GM23338 (cell line): ENCODE measurements at regions not wholly inside any gene's neighbourhood (a gene's known extent, or its start where the extent isn't known, plus 50 kb on each side); places are given as distances from the start of the nearest gene placed in this dataset.

ENCODE experiments used
- ATAC-seq: fragments of 200-7000 bp; cut with Tn5 transposase; 3 replicates; pipeline ENCODE4 v1.9.1; 2020
- DNase-seq: peaks from one replicate; pipeline ENCODE4 v3.0.0-alpha.2; 2015; ENCODE audit warnings: low spot score
- H2AFZ ChIP-seq: fragments of 200-600 bp; sonication (generic); 2 replicates; pipeline ENCODE4 v1.8.0; 2016; ENCODE audit warnings: antibody characterized with exemption, mild to moderate bottlenecking, moderate library complexity
- H3F3A ChIP-seq: fragments of 200-600 bp; sonication (generic); replicated peaks from 2 replicates; pipeline ENCODE4 v1.8.0; 2017; ENCODE audit warnings: antibody characterized with exemption, mixed run types, low read depth
- H3K27ac ChIP-seq: fragments of 200-600 bp; sonication (generic); 2 replicates; pipeline ENCODE4 v1.6.1; 2016; ENCODE audit warnings: low read depth
- H3K27me3 ChIP-seq: fragments of 200-600 bp; sonication (generic); 2 replicates; pipeline ENCODE4 v1.8.0; 2016; ENCODE audit warnings: mild to moderate bottlenecking, mixed run types, moderate library complexity; ENCODE audit not compliant: insufficient read depth
- H3K36me3 ChIP-seq: fragments of 200-600 bp; sonication (generic); 2 replicates; pipeline ENCODE4 v1.8.0; 2016; ENCODE audit warnings: mild to moderate bottlenecking; ENCODE audit not compliant: insufficient read depth
- H3K4me1 ChIP-seq: fragments of 200-600 bp; sonication (generic); 2 replicates; pipeline ENCODE4 v1.8.0; 2016; ENCODE audit warnings: mild to moderate bottlenecking, moderate library complexity; ENCODE audit not compliant: insufficient read depth
- H3K4me2 ChIP-seq: fragments of 200-600 bp; sonication (generic); 2 replicates; pipeline ENCODE4 v1.7.1; 2017; ENCODE audit warnings: mixed run types
- H3K4me3 ChIP-seq: fragments of 200-600 bp; sonication (generic); 2 replicates; pipeline ENCODE4 v1.6.1; 2016; ENCODE audit warnings: mixed run types
- H3K79me2 ChIP-seq: fragments of 200-600 bp; sonication (generic); replicated peaks from 2 replicates; pipeline ENCODE4 v1.8.0; 2017; ENCODE audit warnings: mild to moderate bottlenecking; ENCODE audit not compliant: insufficient read depth
- H3K9me2 ChIP-seq: fragments of 200-600 bp; sonication (generic); 2 replicates; pipeline ENCODE4 v1.8.0; 2017; ENCODE audit not compliant: insufficient read depth
- H4K20me1 ChIP-seq: fragments of 200-600 bp; sonication (generic); replicated peaks from 2 replicates; pipeline ENCODE4 v1.8.0; 2017; ENCODE audit warnings: mild to moderate bottlenecking; ENCODE audit not compliant: insufficient read depth
- H3K27ac Mint-ChIP-seq: 2 replicates; pipeline ENCODE4 v1.8.0; 2020; ENCODE audit warnings: inconsistent platforms, mild to moderate bottlenecking, moderate library complexity, mixed read lengths
- H3K27me3 Mint-ChIP-seq: 3 replicates; pipeline ENCODE4 v1.8.0; 2022; ENCODE audit warnings: low read depth, mild to moderate bottlenecking, moderate library complexity, mixed read lengths, inconsistent platforms; ENCODE audit not compliant: insufficient read depth, poor library complexity
- H3K36me3 Mint-ChIP-seq: 3 replicates; pipeline ENCODE4 v1.8.0; 2021; ENCODE audit warnings: low read depth, mild to moderate bottlenecking, inconsistent platforms, moderate library complexity, mixed read lengths
- H3K4me1 Mint-ChIP-seq: 3 replicates; pipeline ENCODE4 v1.8.0; 2020; ENCODE audit warnings: mild to moderate bottlenecking, inconsistent platforms, mixed read lengths
- H3K4me3 Mint-ChIP-seq: 3 replicates; pipeline ENCODE4 v1.8.0; 2021; ENCODE audit warnings: moderate library complexity, mild to moderate bottlenecking, inconsistent platforms, mixed read lengths
- H3K9me3 Mint-ChIP-seq: 3 replicates; pipeline ENCODE4 v1.8.0; 2020; ENCODE audit warnings: moderate library complexity, mild to moderate bottlenecking, inconsistent platforms, mixed read lengths
- EZH2 ChIP-seq: fragments of 200-600 bp; sonication (generic); IDR thresholded peaks from one replicate; pipeline ENCODE4 v1.8.0; 2017; ENCODE audit warnings: antibody characterized with exemption, mild to moderate bottlenecking, low read depth; ENCODE audit not compliant: unreplicated experiment
- JUNB ChIP-seq: IDR thresholded peaks from one replicate; pipeline ENCODE4 v1.6.1; 2016; ENCODE audit warnings: antibody characterized with exemption; ENCODE audit not compliant: unreplicated experiment
- POLR2AphosphoS5 ChIP-seq: IDR thresholded peaks from 2 replicates; pipeline ENCODE4 v1.6.1; 2016; ENCODE audit warnings: antibody characterized with exemption, low read depth
- ZNF331 ChIP-seq: fragments of 250-450 bp; sonication (Bioruptor Pico); IDR thresholded peaks from 2 replicates; pipeline ENCODE4 v1.5.0; 2020; ENCODE audit warnings: low read depth, mild to moderate bottlenecking, moderate library complexity
- TF ChIP-seq, protein P1 (sequence below), 2 experiments: fragments of 200-600 bp in 1 of 2; sonication (generic) in 1 of 2; conservative IDR thresholded peaks; 2 replicates each; pipeline versions ENCODE4 v1.5.1 to v1.6.1; 2016 to 2017; ENCODE audit warnings: antibody characterized with exemption in 2 of 2, low read depth in 2 of 2, mild to moderate bottlenecking in 2 of 2, moderate library complexity in 1 of 2
- TF ChIP-seq, protein P2 (sequence below): IDR thresholded peaks from one replicate; pipeline ENCODE4 v1.6.1; 2018; ENCODE audit warnings: antibody characterized with exemption; ENCODE audit not compliant: unreplicated experiment

DNA sequence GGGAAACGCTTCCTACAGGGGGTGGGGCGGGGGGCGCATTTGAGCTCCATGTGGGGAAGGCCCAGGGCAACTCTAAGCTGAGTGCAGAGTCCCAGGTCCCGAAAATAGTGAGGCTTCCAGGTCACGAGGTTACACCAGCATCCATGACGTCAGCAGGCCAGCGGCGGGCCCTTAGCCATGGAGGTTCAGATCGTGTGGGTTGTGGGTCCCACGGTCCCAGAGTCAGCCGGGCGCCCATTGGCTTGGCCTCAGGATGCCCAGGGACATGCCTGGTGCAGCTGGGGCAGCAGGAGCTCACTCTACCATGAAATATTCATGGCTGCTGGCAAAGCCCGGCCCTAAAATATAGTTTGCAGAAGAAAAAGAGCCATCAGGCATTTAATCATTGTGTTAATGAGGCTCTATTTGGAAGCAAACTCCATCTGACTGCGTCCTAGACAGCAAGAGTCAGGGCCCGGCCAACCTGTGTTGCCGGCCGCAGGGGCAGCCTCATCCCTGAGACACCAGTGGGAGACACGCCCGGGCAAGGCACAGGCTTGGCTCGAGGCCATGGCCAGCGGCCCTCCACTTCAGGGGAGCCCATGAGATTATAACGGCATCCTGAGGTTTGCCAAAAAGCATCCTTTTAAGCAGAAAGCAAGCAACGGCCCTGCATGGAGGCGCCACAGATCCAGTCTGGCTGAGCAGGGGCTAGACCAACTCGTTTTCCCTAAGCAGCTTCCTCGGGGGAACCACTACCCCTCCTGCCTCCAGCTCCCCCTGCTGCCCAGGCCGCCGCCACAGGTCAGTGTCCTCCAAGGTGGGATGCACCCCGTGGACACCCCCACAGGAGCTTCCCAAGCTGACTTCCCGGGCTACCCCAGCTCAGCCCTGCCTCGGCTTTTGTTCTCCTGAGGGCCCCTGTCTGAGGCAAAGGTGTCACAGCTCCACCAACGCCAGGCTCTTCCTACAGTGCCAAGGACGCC, 108.9 kb upstream of the PPP1R26 start:
- H3K4me2 ChIP-seq: no peak overlapping the region
- peaks cover 15% of the 10 kb centered on the region for H3K9me3 Mint-ChIP-seq
- H3K27ac Mint-ChIP-seq: no peak overlapping the region
- no peaks in the 10 kb centered on the region for H3K27me3 ChIP-seq
- peaks cover 6% of the 10 kb centered on the region; the same call in 1 of the 2 replicates for H3K4me1 ChIP-seq
- H3K4me1 Mint-ChIP-seq: peaks cover 29% of the 10 kb centered on the region
- H3K4me3 ChIP-seq: no peak overlapping the region
- no peaks in the 10 kb centered on the region for H3K79me2 ChIP-seq
- H3K9me2 ChIP-seq: no peaks in the 10 kb centered on the region
- no peaks in the 10 kb centered on the region for H3F3A ChIP-seq
- peaks cover 5% of the 10 kb centered on the region for H3K36me3 Mint-ChIP-seq
- DNase-seq: no peak
- H4K20me1 ChIP-seq: no peaks in the 10 kb centered on the region
- peak overlapping the region; percentile 43; the same call in 1 of the 2 replicates for H2AFZ ChIP-seq
- peaks cover 14% of the 10 kb centered on the region for H3K27me3 Mint-ChIP-seq
- ATAC-seq: peak; percentile 21; the same call in 2 of the 3 replicates
- no peak overlapping the region for H3K4me3 Mint-ChIP-seq
- no peaks in the 10 kb centered on the region for H3K36me3 ChIP-seq
- TF ChIP-seq, protein P1, sequence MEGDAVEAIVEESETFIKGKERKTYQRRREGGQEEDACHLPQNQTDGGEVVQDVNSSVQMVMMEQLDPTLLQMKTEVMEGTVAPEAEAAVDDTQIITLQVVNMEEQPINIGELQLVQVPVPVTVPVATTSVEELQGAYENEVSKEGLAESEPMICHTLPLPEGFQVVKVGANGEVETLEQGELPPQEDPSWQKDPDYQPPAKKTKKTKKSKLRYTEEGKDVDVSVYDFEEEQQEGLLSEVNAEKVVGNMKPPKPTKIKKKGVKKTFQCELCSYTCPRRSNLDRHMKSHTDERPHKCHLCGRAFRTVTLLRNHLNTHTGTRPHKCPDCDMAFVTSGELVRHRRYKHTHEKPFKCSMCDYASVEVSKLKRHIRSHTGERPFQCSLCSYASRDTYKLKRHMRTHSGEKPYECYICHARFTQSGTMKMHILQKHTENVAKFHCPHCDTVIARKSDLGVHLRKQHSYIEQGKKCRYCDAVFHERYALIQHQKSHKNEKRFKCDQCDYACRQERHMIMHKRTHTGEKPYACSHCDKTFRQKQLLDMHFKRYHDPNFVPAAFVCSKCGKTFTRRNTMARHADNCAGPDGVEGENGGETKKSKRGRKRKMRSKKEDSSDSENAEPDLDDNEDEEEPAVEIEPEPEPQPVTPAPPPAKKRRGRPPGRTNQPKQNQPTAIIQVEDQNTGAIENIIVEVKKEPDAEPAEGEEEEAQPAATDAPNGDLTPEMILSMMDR (conservative IDR thresholded peaks at IDR 0.05; ENCODE audit: low read depth in 2 of 2): peak in 1 of 2 experiments; percentile 43; a peak in 2 of 4 replicates
- TF ChIP-seq, protein P2, sequence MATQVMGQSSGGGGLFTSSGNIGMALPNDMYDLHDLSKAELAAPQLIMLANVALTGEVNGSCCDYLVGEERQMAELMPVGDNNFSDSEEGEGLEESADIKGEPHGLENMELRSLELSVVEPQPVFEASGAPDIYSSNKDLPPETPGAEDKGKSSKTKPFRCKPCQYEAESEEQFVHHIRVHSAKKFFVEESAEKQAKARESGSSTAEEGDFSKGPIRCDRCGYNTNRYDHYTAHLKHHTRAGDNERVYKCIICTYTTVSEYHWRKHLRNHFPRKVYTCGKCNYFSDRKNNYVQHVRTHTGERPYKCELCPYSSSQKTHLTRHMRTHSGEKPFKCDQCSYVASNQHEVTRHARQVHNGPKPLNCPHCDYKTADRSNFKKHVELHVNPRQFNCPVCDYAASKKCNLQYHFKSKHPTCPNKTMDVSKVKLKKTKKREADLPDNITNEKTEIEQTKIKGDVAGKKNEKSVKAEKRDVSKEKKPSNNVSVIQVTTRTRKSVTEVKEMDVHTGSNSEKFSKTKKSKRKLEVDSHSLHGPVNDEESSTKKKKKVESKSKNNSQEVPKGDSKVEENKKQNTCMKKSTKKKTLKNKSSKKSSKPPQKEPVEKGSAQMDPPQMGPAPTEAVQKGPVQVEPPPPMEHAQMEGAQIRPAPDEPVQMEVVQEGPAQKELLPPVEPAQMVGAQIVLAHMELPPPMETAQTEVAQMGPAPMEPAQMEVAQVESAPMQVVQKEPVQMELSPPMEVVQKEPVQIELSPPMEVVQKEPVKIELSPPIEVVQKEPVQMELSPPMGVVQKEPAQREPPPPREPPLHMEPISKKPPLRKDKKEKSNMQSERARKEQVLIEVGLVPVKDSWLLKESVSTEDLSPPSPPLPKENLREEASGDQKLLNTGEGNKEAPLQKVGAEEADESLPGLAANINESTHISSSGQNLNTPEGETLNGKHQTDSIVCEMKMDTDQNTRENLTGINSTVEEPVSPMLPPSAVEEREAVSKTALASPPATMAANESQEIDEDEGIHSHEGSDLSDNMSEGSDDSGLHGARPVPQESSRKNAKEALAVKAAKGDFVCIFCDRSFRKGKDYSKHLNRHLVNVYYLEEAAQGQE: no peak
- no peak for TF ChIP-seq ZNF331 (CRISPR knock-in tag)
- no peak for TF ChIP-seq EZH2
- no peak overlapping the region for H3K27ac ChIP-seq

DNA sequence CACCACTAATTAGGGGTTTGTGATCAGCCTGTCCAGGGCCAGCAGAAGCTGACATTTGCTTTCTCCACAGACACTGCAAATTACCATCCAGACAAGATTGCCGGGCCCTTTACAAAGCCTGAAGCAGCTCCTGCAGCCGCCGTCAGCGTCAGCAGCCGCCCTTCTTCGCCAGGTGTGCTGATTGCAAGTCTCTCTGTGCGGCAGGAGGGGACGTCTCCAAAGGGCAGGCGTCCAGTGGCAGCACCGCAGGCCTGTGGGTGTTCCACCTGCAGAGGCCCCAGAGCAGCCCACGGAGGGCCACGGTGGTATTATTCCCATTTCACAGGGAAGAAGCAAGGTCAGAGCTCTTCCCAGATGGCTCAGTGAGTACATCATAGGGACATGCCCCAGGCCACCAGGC, 108.0 kb upstream of the PPP1R26 start:
- H3K4me2 ChIP-seq: no peak overlapping the region
- no peaks in the 10 kb centered on the region for H3K9me2 ChIP-seq
- peaks cover 15% of the 10 kb centered on the region for H3K9me3 Mint-ChIP-seq
- H2AFZ ChIP-seq: no peak overlapping the region
- H3K4me3 ChIP-seq: no peak overlapping the region
- H3F3A ChIP-seq: no peaks in the 10 kb centered on the region
- H3K4me3 Mint-ChIP-seq: no peak overlapping the region
- peaks cover 5% of the 10 kb centered on the region for H3K36me3 Mint-ChIP-seq
- ATAC-seq (no peak), DNase-seq (no peak)
- no peaks in the 10 kb centered on the region for H3K36me3 ChIP-seq
- H3K4me1 Mint-ChIP-seq: peaks cover 21% of the 10 kb centered on the region
- H3K27ac Mint-ChIP-seq: no peak overlapping the region
- H3K4me1 ChIP-seq: no peaks in the 10 kb centered on the region
- no peaks in the 10 kb centered on the region for H3K27me3 ChIP-seq
- H3K79me2 ChIP-seq: no peaks in the 10 kb centered on the region
- H3K27me3 Mint-ChIP-seq: peaks cover 9% of the 10 kb centered on the region
- H3K27ac ChIP-seq: no peak overlapping the region
- H4K20me1 ChIP-seq: no peaks in the 10 kb centered on the region
- TF ChIP-seq JUNB (no peak), POLR2AphosphoS5 (no peak)
- TF ChIP-seq, protein P1 (conservative IDR thresholded peaks at IDR 0.05; ENCODE audit: low read depth in 2 of 2): no peak
